Heart left ventricle (tissue), 16 donors: ENCODE measurements at regions not wholly inside any gene's neighbourhood (a gene's known extent, or its start where the extent isn't known, plus 50 kb on each side); places are given as distances from the start of the nearest gene placed in this dataset.
A peak's percentile ranks its signal among the peaks of the same experiment; 100 is the strongest.

Experiments
- ATAC-seq, 4 donors: fragments of 200-7000 bp; cut with Tn5 transposase; one replicate each; pipeline ENCODE4 v1.9.1; 2020 to 2022; ENCODE audit warnings: moderate library complexity in 4 of 4, mild to moderate bottlenecking in 3 of 4, moderate number of reproducible peaks in 1 of 4
- DNase-seq, 5 donors: peaks; one replicate each; pipeline ENCODE4 v3.0.0-alpha.2; 2020
- H3K27ac ChIP-seq, 12 donors: fragments of 200-600 bp; sonication (generic) in 4 of 12; one replicate each; pipeline versions ENCODE4 v1.5.0 to v1.8.0; 2016 to 2022; ENCODE audit warnings: mild to moderate bottlenecking in 2 of 12
- H3K27me3 ChIP-seq, 9 donors: fragments of 200-600 bp; sonication (generic) in 2 of 9; one replicate each; pipeline versions ENCODE4 v1.5.1 to v1.8.0; 2016 to 2022; ENCODE audit warnings: mild to moderate bottlenecking in 3 of 9
- H3K36me3 ChIP-seq, 9 donors: fragments of 200-600 bp; sonication (generic) in 2 of 9; one replicate each; pipeline versions ENCODE4 v1.5.0 to v1.8.0; 2018 to 2022; ENCODE audit warnings: mild to moderate bottlenecking in 2 of 9
- H3K4me1 ChIP-seq, 12 donors: fragments of 200-600 bp; sonication (generic) in 4 of 12; one replicate each; pipeline versions ENCODE4 v1.5.0 to v1.8.0; 2016 to 2022; ENCODE audit warnings: mild to moderate bottlenecking in 3 of 12
- H3K4me3 ChIP-seq, 12 donors: fragments of 200-600 bp; sonication (generic) in 4 of 12; one replicate each; pipeline versions ENCODE4 v1.5.0 to v1.8.0; 2017 to 2022; ENCODE audit warnings: mild to moderate bottlenecking in 9 of 12, moderate library complexity in 4 of 12
- H3K9me3 ChIP-seq, 12 donors: fragments of 200-600 bp; sonication (generic) in 4 of 12; one replicate each; pipeline versions ENCODE4 v1.5.0 to v1.8.0; 2016 to 2022; ENCODE audit warnings: mild to moderate bottlenecking in 1 of 12
- POLR2A ChIP-seq, 2 donors: fragments of 450-650 bp; IDR thresholded peaks; one replicate each; pipeline ENCODE4 v1.6.1; 2017; ENCODE audit warnings: antibody characterized with exemption in 2 of 2, mild to moderate bottlenecking in 2 of 2, moderate library complexity in 2 of 2
- whole genome bisulfite sequencing, 4 donors: extraction: QIAGEN DNeasy Blood & Tissue Kit in 2 of 4; methylation state at CpG; one replicate each; pipeline versions ENCODE4 v1.1.5 to v1.1.7; 2013 to 2018; 5-methylcytosine and 5-hydroxymethylcytosine counted together
- intact Hi-C, 10 donors: fragments of 100-400 bp; cut with DNase I; formaldehyde crosslinking; loops; one replicate each; pipeline versions ENCODE4 v1.11.1 to v1.14.2; 2022
- TF ChIP-seq, protein P1 (sequence below), 12 donors: fragments of 200-600 bp; sonication (generic) in 4 of 12; IDR thresholded peaks; one replicate each; pipeline versions ENCODE4 v1.5.0 to v1.8.0; 2018 to 2022; ENCODE audit warnings: antibody characterized with exemption in 12 of 12, mild to moderate bottlenecking in 5 of 12
- donor health status: ischemic (EF 13 %, LVEDD 7.1; RV severe dilation, severe dysfunction).
- donor health status: healthy with polysubstance abuse.
- donor health status: DM: no; HTN: yes; CAD: no.
- donor health status: DM: no; HTN: no; CAD: no.
- donor health status: ischemic (EF 25% LVEDD 6.9; RV normal size, moderate dysfunction).
- donor health status: ischemic (EF 25% LVEDD 5.7; RV mildly dilated, moderate dysfunction).
- donor health status: healthy.
- donor health status: DM: yes; HTN: yes; CAD: no.
- donor health status: ischemic (EF 35%, LVEDD 5.7; RV mildly dilated, moderate dysfunction).
- donor health status: nonischemic (EF 11% LVEDD 7.7; RV severe dilation, severe dysfunction).
- donor health status: DM: yes; HTN: yes; CAD: no.
- donor health status: PGD.
- donor health status: ischemic (EF 29% LVEDD 5.4; RV normal size, mild dysfunction).
- donor health status: nonischemic (EF 23%, LVEDD 6.1; RV moderate dilation, normal function).

DNA sequence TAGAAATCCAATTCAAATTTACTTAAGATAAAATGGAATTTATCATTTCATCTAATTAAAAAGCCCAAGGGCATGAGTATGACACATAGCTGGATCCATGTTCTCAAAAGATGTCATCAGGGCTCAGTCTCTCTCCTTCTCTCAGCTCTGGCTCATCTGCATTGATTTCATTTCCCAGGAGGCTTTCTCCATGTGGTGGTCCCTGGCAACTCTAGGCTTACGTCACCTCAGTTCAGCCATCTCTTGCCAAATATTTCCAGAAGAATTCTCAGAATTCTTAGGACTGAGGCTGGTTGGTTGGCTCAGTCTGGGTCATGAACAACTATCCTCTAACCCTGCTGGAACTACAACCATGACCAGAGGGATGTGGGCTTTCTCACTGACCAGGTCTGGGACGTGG, 65.3 kb downstream of the FOS start:
- ATAC-seq (no peak), DNase-seq (no peak)
- no peak overlapping the region for H3K4me3 ChIP-seq
- peak overlapping the region in 1 of 12 donors; percentile 95 for H3K27ac ChIP-seq
- no peaks in the 10 kb centered on the region for H3K27me3 ChIP-seq
- WGBS, 4 donors, result 77 to 94% (median 88%) methylated on average over 2 of the region's 2 CpGs
- intact Hi-C loops, result no loop called here
- peaks cover 9 to 65% (median 29%) of the 10 kb centered on the region in 12 donors for H3K4me1 ChIP-seq
- no peaks in the 10 kb centered on the region for H3K36me3 ChIP-seq
- TF ChIP-seq POLR2A (IDR thresholded peaks at IDR 0.05), result no peak
- TF ChIP-seq, protein P1, sequence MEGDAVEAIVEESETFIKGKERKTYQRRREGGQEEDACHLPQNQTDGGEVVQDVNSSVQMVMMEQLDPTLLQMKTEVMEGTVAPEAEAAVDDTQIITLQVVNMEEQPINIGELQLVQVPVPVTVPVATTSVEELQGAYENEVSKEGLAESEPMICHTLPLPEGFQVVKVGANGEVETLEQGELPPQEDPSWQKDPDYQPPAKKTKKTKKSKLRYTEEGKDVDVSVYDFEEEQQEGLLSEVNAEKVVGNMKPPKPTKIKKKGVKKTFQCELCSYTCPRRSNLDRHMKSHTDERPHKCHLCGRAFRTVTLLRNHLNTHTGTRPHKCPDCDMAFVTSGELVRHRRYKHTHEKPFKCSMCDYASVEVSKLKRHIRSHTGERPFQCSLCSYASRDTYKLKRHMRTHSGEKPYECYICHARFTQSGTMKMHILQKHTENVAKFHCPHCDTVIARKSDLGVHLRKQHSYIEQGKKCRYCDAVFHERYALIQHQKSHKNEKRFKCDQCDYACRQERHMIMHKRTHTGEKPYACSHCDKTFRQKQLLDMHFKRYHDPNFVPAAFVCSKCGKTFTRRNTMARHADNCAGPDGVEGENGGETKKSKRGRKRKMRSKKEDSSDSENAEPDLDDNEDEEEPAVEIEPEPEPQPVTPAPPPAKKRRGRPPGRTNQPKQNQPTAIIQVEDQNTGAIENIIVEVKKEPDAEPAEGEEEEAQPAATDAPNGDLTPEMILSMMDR (IDR thresholded peaks at IDR 0.05), result no peak
- H3K9me3 ChIP-seq, result peaks cover 0 to 5% (median 0%) of the 10 kb centered on the region in 12 donors

DNA sequence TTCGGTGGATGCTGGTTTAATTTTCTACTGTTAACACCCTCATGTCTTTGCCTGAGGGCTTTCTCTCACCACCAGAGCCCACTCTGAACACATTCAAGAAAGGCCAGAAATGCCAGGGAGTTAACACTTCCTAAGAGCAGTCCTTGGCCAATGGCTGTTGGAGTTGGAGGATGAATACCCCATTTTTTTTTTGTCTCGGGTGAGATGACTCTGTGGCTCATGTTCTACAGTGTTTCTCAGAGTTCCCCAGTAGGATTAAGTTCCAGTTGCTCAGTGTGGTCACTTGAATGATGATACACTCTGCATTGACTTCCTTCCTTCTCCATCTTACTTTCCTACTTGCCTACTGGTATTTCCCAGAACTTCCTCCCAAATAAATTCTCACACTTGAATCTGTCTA, 65.8 kb downstream of the FOS start:
- 81 to 86% (median 82%) methylated on average over 2 of the region's 2 CpGs for WGBS, 4 donors
- Histone ChIP-seq H3K27ac (peak overlapping the region in 1 of 12 donors; percentile 95), H3K4me3 (no peak overlapping the region), H3K36me3 (no peaks in the 10 kb centered on the region), H3K27me3 (no peaks in the 10 kb centered on the region), H3K9me3 (peaks cover 0 to 5% (median 0%) of the 10 kb centered on the region in 12 donors), H3K4me1 (peaks cover 8 to 61% (median 25%) of the 10 kb centered on the region in 12 donors)
- ATAC-seq (no peak), DNase-seq (no peak)
- intact Hi-C loops, result no loop called here
- TF ChIP-seq, protein P1 (IDR thresholded peaks at IDR 0.05), result no peak
- TF ChIP-seq POLR2A (IDR thresholded peaks at IDR 0.05), result no peak

DNA sequence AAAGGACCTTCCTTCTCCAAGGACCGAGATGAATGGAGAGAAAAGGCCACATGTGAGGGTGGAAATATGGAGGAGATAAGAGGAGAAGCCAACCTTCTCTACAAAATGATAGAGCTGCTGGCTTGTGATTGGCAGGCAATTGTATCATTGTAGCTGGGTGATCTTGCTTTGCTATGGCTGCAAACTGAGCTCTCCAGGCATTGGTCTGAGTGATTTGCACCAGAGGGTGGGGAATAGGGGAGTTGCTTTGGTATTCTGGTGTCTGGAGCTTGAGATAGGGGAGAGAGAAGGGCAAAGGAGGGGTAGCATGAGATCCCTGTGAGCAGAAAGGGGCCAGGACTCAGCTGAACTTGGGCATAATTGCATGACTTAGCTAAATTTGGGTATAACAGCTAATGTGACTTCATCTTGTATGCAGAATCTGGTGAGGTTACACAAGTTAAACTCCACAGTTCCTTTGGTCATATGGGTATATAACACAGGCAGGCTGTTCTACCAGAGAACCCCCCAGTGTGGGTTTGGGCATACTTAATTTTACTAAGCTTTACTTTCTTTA, 72.0 kb downstream of the FOS start:
- no peak overlapping the region for H3K27ac ChIP-seq
- TF ChIP-seq, protein P1 (IDR thresholded peaks at IDR 0.05), result no peak
- TF ChIP-seq POLR2A (IDR thresholded peaks at IDR 0.05), result no peak
- H3K36me3 ChIP-seq, result no peaks in the 10 kb centered on the region
- H3K9me3 ChIP-seq, result peaks cover 0 to 5% (median 0%) of the 10 kb centered on the region in 12 donors
- 84 to 95% (median 89%) methylated on average over 1 of the region's 1 CpG for WGBS, 4 donors
- H3K4me3 ChIP-seq, result no peak overlapping the region
- intact Hi-C loops, result loop anchor here in 1 of 10 donors (5.0 kb wide), 1 partner anchor 47 kb away; no protein-coding TSS in a partner anchor
- ATAC-seq (no peak), DNase-seq (no peak)
- H3K4me1 ChIP-seq, result peaks cover 0 to 6% (median 0%) of the 10 kb centered on the region in 12 donors
- no peaks in the 10 kb centered on the region for H3K27me3 ChIP-seq

DNA sequence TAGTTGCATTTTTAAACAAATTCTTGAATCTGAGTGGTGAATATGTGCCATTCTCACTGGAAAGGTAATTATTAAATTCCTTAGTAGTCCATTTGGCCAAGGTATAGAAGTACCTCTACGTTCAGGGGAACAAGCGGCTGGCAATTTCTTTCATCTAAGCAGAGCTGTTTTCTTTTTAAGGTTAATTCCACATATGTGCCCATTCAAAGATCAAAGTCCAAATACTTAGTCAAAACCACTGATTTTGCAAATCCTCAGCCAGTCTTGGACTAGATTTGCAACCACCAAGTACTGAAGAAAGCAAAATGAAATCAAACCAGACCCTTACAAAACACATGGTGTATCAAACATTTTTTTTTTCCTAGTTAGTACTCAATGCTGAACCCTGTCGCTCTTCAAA, 68.7 kb upstream of the JDP2 start:
- intact Hi-C loops, result no loop called here
- H3K4me3 ChIP-seq, result no peak overlapping the region
- H3K4me1 ChIP-seq, result peaks cover 0 to 16% (median 4%) of the 10 kb centered on the region in 12 donors
- ATAC-seq (no peak), DNase-seq (no peak)
- H3K36me3 ChIP-seq, result no peaks in the 10 kb centered on the region
- TF ChIP-seq, protein P1 (IDR thresholded peaks at IDR 0.05), result no peak
- no peak for TF ChIP-seq POLR2A (IDR thresholded peaks at IDR 0.05)
- H3K27me3 ChIP-seq, result no peaks in the 10 kb centered on the region
- no peak overlapping the region for H3K27ac ChIP-seq
- 94 to 98% (median 96%) methylated on average over 3 of the region's 3 CpGs for WGBS, 4 donors
- no peaks in the 10 kb centered on the region for H3K9me3 ChIP-seq
